ENCODE measurements at regions not wholly inside any gene's neighbourhood (a gene's known extent, or its start where the extent isn't known, plus 50 kb on each side); places are given as distances from the start of the nearest gene placed in this dataset.

DNA sequence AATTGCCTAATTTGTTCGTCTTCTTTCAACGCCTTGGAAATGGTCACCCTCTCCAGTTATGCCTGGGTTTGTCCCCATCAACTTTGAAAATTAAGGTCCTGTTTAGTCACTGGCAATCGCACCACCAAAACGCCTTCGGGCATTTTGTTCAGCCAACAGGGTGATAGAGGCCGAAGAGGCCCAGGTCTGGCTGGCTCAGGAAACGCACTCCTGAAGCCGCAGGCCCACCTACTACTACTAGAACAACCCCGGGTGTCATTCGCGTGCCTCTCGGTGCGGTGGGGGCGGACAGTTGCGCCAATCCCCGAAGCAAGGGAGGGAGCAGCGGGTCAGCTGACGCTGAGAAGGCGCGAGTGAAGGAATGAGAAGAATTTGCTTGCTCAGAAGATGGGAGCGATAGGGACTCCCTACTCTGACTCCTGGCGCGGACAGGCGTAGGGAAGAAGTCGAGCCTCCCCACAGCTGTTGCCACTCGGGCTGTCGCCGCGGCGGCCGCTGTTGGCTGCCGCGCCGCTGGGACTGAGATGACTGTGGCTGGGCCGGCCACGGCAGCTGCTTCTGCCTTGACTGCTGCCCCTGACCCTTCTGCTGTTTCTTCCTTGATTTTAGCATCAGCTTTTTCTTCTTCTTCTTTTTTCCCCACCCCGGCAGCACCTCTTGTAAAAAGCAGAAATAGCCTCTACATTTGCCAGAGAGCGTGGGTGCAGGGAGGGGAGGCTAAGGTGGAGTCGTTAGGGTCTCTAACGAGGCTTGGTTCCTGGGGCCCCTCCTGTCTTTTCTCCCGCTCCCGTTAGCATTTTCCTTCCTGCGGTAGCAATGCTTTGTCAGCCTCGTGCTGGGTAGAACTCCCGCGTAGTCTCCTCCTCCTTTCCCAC, 387.6 kb downstream of the FIGN start:
- peak overlapping the region; percentile 55 for H3K4me3 ChIP-seq (ENCODE audit: low read depth, low read length)
- peak; percentile 91 for DNase-seq (ENCODE audit: low read depth)
- no peak for TF ChIP-seq CTCF (IDR thresholded peaks at IDR 0.05; ENCODE audit: insufficient read depth, low read depth, low read length)

GRCh38 chr2:163345795-163346573, 389.8 kb downstream of the FIGN start:
- TF ChIP-seq CTCF (IDR thresholded peaks at IDR 0.05; ENCODE audit: insufficient read depth, low read depth, low read length) = peak; percentile 84
- DNase-seq (ENCODE audit: low read depth) = peak; percentile 55
- H3K4me3 ChIP-seq (ENCODE audit: low read depth, low read length) = no peak overlapping the region

DNA sequence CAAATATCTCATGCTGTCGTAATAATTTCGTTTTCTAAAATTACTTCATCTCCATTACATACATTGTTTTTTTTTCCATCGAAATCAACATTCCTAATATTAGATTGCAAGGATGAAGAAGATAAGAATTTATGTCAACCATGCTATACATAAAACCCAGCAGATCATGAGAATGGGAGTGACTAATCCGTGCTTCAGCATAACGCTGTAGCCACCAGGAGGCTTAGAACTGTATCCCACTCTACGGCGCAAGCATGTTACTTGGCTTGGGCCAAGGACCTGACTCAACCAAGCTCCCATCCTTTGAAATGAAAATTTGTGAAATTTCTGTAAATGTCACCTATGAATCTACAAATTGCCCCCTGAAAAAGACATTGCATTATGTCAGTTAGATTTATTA, 392.5 kb downstream of the FIGN start:
- no peak overlapping the region for H3K4me3 ChIP-seq (ENCODE audit: low read depth, low read length)
- no peak for DNase-seq (ENCODE audit: low read depth)
- TF ChIP-seq CTCF (IDR thresholded peaks at IDR 0.05; ENCODE audit: insufficient read depth, low read depth, low read length) = no peak

GRCh38 chr2:163341426-163341825, 394.4 kb downstream of the FIGN start:
- no peak overlapping the region for H3K4me3 ChIP-seq (ENCODE audit: low read depth, low read length)
- TF ChIP-seq CTCF (IDR thresholded peaks at IDR 0.05; ENCODE audit: insufficient read depth, low read depth, low read length) = no peak
- peak; percentile 22 for DNase-seq (ENCODE audit: low read depth)

- TF ChIP-seq CTCF (IDR thresholded peaks at IDR 0.05; ENCODE audit: insufficient read depth, low read depth, low read length) = no peak
- DNase-seq (ENCODE audit: low read depth) = no peak
- H3K4me3 ChIP-seq (ENCODE audit: low read depth, low read length) = no peak overlapping the region
These were observed 397.5 kb downstream of the FIGN start for GRCh38 chr2:163338270-163338669.

- no peak for TF ChIP-seq CTCF (IDR thresholded peaks at IDR 0.05; ENCODE audit: insufficient read depth, low read depth, low read length)
- no peak overlapping the region for H3K4me3 ChIP-seq (ENCODE audit: low read depth, low read length)
- no peak for DNase-seq (ENCODE audit: low read depth)
These were observed 411.1 kb downstream of the FIGN start for GRCh38 chr2:163324677-163325076.
